ENCODE measurements at regions not wholly inside any gene's neighbourhood (a gene's known extent, or its start where the extent isn't known, plus 50 kb on each side); places are given as distances from the start of the nearest gene placed in this dataset.

GRCh38 chr3:171966533-171967136, 72.7 kb upstream of the FNDC3B start:
- TF ChIP-seq POLR2A (IDR thresholded peaks at IDR 0.05; ENCODE audit: low read length) (no peak), GATA1 (IDR thresholded peaks at IDR 0.05; ENCODE audit: low read depth, low read length) (no peak)
- no peak for DNase-seq

DNA sequence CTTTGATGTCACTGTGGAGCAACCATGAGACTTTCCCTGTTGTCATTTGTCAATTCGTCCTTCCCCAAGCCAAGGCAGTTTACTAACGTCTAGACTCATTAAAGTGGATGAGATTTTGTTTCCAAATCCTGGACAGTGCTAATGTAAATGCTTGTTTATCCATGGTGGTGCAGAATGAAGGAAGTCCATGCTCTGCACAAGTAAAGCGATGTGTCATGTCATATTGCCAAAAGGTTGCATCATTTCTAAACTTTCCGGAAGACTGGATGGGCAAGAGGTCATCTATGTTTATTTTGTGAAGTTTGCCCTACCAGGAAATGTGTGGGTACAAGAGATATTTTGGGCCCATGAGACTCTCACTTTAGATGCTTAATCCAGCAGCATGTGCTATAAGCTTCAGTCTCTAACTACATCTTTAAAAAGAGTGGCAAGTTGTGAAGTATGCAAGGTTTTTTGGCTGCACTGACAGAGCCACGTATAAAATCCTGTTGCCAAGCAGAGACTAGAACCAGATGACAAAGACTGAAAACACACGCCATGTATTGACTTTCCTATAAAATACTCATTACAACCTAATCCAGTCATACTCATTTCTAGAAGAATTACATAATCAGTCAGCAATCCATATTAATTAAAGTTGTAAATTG, 72.1 kb upstream of the FNDC3B start:
- peak; percentile 23 to 62 for DNase-seq
- no peak for TF ChIP-seq GATA1 (IDR thresholded peaks at IDR 0.05; ENCODE audit: low read depth, low read length)
- TF ChIP-seq POLR2A (IDR thresholded peaks at IDR 0.05; ENCODE audit: low read length), result no peak

- no peak for DNase-seq
- TF ChIP-seq POLR2A (IDR thresholded peaks at IDR 0.05; ENCODE audit: low read length) (no peak), GATA1 (IDR thresholded peaks at IDR 0.05; ENCODE audit: low read depth, low read length) (no peak)
Measured at GRCh38 chr3:171967932-171968678, 71.3 kb upstream of the FNDC3B start.

DNA sequence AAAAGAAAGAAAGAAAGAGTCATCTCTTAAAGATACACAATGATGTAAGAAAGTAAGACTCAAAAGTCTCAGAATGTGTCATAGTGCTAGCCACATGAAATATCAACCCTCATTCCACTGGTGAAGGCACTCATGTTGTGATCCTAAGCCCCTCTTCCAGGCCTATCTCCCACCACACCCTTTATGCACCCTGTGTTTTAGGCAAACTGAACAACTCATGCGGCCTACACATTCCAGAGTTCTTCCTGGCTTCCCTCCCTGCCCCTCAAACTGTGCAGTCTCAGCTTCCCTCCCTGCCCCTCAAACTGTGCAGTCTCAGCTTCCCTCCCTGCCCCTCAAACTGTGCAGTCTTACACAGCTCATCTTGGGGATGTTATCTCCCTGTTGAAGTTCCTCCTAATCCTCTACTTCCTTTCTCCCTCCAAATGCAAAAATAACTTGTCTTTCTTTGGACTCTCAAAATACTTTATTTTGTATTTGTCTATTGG, 69.0 kb upstream of the FNDC3B start:
- DNase-seq, result no peak
- TF ChIP-seq POLR2A (IDR thresholded peaks at IDR 0.05; ENCODE audit: low read length) (no peak), GATA1 (IDR thresholded peaks at IDR 0.05; ENCODE audit: low read depth, low read length) (no peak)

DNA sequence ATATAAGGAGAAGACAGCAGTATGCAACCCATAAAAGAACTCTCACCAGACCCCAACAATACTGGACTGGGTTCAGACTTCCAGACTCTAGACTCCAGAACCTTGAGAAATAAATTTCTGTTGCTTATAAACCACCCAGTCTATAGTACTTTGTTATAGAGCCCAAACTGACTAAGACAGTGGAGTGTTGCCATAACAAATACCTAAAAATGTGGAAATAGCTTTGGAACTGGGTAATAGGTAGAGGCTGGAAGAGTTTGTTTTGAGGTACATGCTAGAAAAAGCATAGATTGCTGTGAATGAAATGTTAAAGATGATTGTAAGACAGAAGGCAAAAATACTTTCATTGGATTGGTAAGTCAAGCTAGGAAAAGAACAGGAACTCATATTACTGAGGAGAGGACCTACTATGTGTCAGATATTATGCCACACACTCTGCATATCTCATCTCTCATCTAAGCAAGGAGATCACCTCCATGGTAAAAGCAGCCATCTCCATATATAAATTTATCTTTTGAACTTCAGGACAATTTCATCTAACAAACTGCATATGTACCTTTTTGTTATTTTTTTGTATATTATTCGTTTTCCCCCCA, 67.4 kb upstream of the FNDC3B start:
- TF ChIP-seq GATA1 (IDR thresholded peaks at IDR 0.05; ENCODE audit: low read depth, low read length), result no peak
- no peak for TF ChIP-seq POLR2A (IDR thresholded peaks at IDR 0.05; ENCODE audit: low read length)
- no peak for DNase-seq

DNA sequence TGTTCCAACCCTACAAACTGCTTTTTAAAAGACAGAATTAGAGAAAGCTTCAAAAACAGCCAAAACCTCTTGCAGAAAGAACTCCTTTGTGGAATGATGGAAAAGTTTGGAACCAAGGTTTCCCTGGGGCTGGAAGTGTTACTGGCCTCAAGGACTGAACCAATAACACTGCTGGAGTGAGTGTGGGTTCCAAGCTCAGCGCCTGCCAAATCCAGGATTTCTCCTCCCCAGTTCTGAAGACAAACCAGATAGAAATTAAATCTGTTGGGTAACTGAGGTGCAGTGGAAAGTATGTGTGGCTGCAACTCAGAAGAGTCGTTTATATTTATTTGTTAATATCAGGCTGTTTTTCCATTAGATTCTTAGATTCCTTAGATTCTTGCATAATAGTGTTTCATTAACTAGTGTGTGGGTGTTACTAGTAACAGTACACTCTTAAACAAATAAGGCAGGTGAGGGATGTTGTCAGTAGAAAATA, 66.5 kb upstream of the FNDC3B start:
- no peak for DNase-seq
- TF ChIP-seq GATA1 (IDR thresholded peaks at IDR 0.05; ENCODE audit: low read depth, low read length) (no peak), POLR2A (IDR thresholded peaks at IDR 0.05; ENCODE audit: low read length) (no peak)

DNA sequence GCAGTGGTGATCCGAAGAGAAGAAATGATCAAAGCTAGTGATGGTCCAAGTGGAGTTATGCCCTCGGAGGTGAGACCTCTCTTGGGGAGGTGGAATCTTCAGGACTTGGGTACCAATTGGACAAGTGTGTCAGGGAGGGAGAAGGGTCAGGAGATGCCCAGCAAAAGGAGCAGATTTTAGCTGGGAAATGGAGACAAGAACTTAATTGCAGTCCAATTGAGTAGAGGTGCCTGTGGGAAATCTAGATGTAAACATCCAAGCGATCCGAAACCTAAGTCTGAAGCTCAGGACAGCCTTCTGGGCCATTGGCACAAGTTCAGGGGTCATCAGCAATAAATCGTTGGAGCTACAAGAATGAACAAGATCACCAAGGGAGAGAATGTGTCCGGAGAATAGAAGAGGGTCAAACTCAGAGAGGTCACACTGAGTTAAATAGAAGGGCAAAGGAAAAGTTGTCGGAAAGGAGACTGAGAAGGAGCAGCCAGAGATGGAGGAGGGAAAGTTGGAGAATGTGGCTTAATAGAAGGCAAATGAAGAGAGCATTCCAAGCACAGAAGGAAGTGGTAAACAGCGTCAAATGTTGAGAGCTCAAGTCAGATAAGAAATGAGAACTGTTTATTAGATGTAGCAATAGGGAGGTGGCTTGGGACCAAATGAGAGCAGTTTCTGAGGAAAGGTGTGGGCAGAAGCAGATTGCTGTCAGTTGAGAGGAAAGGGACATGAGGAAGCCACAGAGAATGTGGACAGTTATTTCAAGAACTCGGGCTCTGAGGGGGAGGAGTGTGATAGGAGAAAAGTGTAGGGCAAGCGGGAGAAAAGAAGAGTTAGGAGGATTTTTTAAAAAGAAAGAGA, 64.2 kb upstream of the FNDC3B start:
- no peak for TF ChIP-seq POLR2A (IDR thresholded peaks at IDR 0.05; ENCODE audit: low read length)
- TF ChIP-seq GATA1 (IDR thresholded peaks at IDR 0.05; ENCODE audit: low read depth, low read length), result no peak
- DNase-seq, result no peak

DNA sequence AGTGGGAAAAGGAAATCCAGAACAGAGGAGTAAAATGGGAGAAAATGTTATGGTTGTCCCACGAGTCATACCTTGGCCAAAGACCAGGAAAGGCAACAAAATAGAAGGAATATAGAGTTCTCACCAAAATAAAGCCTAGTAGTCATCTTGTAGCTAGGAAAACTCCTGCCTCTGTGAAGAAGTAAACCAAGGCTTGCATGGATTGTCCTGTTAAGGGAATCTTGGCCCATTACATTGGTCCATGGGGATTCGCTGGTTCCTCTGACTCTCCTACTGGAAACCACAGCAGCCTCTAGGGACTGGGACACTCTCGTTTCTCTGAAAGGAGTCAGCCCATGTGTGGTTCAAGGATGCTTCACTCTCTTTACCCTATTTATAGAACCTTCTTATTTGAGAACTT, 62.9 kb upstream of the FNDC3B start:
- DNase-seq, result no peak
- TF ChIP-seq GATA1 (IDR thresholded peaks at IDR 0.05; ENCODE audit: low read depth, low read length), result no peak
- no peak for TF ChIP-seq POLR2A (IDR thresholded peaks at IDR 0.05; ENCODE audit: low read length)

DNA sequence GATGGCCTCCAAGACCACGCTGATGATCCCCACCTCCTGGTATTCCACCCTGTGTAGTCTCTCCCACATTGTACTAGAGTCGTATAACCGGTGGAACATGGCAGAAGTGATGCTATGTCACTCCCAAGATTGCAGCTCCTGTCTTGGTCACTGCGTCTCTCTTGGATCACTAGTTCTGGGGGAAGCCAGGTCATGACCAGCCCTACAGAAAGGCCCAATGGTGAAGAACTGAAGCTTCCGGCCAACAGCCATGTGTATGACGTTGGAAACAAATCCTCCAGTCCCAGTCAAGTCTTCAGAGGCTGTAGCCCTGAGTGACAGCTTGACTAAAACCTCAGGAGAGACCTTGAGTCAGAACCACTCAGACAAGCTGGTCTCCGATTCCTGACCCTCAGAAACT, 61.9 kb upstream of the FNDC3B start:
- no peak for DNase-seq
- no peak for TF ChIP-seq GATA1 (IDR thresholded peaks at IDR 0.05; ENCODE audit: low read depth, low read length)
- TF ChIP-seq POLR2A (IDR thresholded peaks at IDR 0.05; ENCODE audit: low read length), result no peak

DNA sequence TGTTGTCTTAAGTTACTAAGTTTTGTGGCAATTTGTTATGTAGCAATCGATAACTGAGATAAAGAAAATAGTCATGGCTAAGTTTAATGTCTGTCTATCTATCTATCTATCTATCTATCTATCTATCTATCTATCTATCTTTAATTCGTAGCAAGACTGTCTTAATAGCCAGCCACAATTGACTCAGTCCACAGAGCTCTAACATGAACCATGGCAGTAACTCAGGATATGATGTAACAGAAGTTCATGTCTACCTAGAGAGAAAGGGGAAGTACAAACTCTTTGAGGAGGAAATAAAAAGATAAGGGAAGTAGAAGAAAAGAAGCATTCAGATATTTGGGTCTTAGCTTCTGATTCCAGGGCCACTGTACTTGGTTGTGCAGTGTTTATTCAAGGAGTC, 61.5 kb upstream of the FNDC3B start:
- TF ChIP-seq GATA1 (IDR thresholded peaks at IDR 0.05; ENCODE audit: low read depth, low read length), result no peak
- no peak for TF ChIP-seq POLR2A (IDR thresholded peaks at IDR 0.05; ENCODE audit: low read length)
- no peak for DNase-seq

DNA sequence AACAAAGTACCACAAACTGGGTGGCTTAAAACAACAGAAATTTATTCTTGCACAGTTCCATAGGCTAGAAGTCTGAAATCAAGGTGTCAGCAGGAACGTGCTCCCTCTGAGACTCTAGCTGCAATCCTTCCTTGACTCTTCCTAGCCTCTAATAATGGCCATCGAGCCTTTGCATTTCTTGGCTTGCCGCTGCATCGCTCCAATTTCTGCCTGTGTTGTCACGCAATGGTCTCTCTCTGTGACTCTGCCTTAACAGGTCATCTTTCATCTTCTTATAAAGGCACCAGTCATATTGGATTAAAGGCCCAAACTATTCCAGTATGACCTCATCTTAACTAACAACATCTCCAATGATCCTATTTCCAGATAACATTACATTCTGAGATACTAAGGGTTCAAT, 61.0 kb upstream of the FNDC3B start:
- DNase-seq, result no peak
- TF ChIP-seq POLR2A (IDR thresholded peaks at IDR 0.05; ENCODE audit: low read length), result no peak
- no peak for TF ChIP-seq GATA1 (IDR thresholded peaks at IDR 0.05; ENCODE audit: low read depth, low read length)

GRCh38 chr3:171979081-171979480, 60.3 kb upstream of the FNDC3B start:
- TF ChIP-seq GATA1 (IDR thresholded peaks at IDR 0.05; ENCODE audit: low read depth, low read length), result no peak
- TF ChIP-seq POLR2A (IDR thresholded peaks at IDR 0.05; ENCODE audit: low read length), result no peak

GRCh38 chr3:171980578-171981270, 58.7 kb upstream of the FNDC3B start:
- no peak for DNase-seq
- TF ChIP-seq POLR2A (IDR thresholded peaks at IDR 0.05; ENCODE audit: low read length) (no peak), GATA1 (IDR thresholded peaks at IDR 0.05; ENCODE audit: low read depth, low read length) (no peak)

More at GRCh38 chr3:171979081-171979480, 60.3 kb upstream of the FNDC3B start:
- no peak for DNase-seq

Measured in erythroblast (primary cell).